Esophagus muscularis mucosa (tissue), 3 donors: ENCODE measurements at regions not wholly inside any gene's neighbourhood (a gene's known extent, or its start where the extent isn't known, plus 50 kb on each side); places are given as distances from the start of the nearest gene placed in this dataset.

Experiments used
- POLR2A ChIP-seq: fragments of 450-650 bp; IDR thresholded peaks from one replicate; pipeline ENCODE4 v1.6.1; 2017; ENCODE audit warnings: antibody characterized with exemption, moderate library complexity, mild to moderate bottlenecking, low read depth
- POLR2AphosphoS5 ChIP-seq, 2 donors: sonication (generic); formaldehyde crosslinking; IDR thresholded peaks; one replicate each; pipeline ENCODE4 v1.6.1; 2017; ENCODE audit warnings: antibody characterized with exemption in 2 of 2
- TF ChIP-seq, protein P1 (sequence below), 3 experiments: fragments of 200-600 bp in 2 of 3; fragments of 450-650 bp in 1 of 3; sonication (generic) in 2 of 3; IDR thresholded peaks; one replicate each; pipeline ENCODE4 v1.5.1; 2017 to 2019; ENCODE audit warnings: antibody characterized with exemption in 3 of 3, mild to moderate bottlenecking in 2 of 3, moderate library complexity in 1 of 3

DNA sequence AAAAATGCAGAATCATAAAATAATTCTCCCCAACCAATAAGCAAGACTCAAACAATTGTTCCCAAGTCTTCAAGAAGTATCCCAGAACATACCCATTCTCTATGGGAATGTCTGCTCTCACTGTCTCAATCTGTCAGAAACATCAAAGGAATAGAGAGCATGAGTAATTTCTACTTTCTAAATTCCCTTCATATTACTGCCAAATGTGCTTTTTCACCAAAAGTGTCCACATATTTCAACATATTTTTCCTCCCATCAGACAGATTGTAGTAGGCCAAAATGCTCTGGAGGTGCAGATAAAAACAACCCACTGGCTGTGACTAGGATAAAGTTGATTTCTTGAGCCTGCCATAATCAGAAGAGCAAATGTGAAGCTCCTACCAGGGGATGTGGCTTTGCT, 692.0 kb upstream of the FAM241A start:
- TF ChIP-seq, protein P1, sequence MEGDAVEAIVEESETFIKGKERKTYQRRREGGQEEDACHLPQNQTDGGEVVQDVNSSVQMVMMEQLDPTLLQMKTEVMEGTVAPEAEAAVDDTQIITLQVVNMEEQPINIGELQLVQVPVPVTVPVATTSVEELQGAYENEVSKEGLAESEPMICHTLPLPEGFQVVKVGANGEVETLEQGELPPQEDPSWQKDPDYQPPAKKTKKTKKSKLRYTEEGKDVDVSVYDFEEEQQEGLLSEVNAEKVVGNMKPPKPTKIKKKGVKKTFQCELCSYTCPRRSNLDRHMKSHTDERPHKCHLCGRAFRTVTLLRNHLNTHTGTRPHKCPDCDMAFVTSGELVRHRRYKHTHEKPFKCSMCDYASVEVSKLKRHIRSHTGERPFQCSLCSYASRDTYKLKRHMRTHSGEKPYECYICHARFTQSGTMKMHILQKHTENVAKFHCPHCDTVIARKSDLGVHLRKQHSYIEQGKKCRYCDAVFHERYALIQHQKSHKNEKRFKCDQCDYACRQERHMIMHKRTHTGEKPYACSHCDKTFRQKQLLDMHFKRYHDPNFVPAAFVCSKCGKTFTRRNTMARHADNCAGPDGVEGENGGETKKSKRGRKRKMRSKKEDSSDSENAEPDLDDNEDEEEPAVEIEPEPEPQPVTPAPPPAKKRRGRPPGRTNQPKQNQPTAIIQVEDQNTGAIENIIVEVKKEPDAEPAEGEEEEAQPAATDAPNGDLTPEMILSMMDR (IDR thresholded peaks at IDR 0.05): no peak
- TF ChIP-seq POLR2A (no peak), POLR2AphosphoS5 (IDR thresholded peaks at IDR 0.05) (no peak)
